SK-N-SH (cell line): ENCODE measurements at regions not wholly inside any gene's neighbourhood (a gene's known extent, or its start where the extent isn't known, plus 50 kb on each side); places are given as distances from the start of the nearest gene placed in this dataset.

ENCODE experiments used
- CTCF ChIA-PET: fragments of 300-600, 350-600 bp; formaldehyde crosslinking; extraction: SDS; loops from one replicate; lab custom pipeline; 2021; lab: Yijun Ruan, JAX
- POLR2A ChIA-PET: fragments of 350-600 bp; sonication (Branson Sonifier 250); formaldehyde crosslinking; extraction: SDS; loops from one replicate; lab custom pipeline; 2020; ENCODE audit warnings: antibody characterized with exemption, inconsistent platforms; lab: Yijun Ruan, JAX
- DNase-seq: peaks from one replicate; pipeline ENCODE4 v3.0.0; 2012
- H2AFZ ChIP-seq: fragments of 200-600 bp; sonication (generic); 2 replicates; pipeline ENCODE4 v1.8.1; 2016; ENCODE audit warnings: antibody characterized with exemption, mild to moderate bottlenecking, low read depth
- H3F3A ChIP-seq: fragments of 200-600 bp; sonication (generic); replicated peaks from 2 replicates; pipeline ENCODE3; 2016; ENCODE audit warnings: antibody characterized with exemption, mild to moderate bottlenecking; ENCODE audit not compliant: insufficient read depth
- H3K27ac ChIP-seq, 2 experiments: fragments of 200-500 bp in 1 of 2; fragments of 200-600 bp in 1 of 2; sonication (Bioruptor generic) in 1 of 2; sonication (generic), shearing (Covaris generic) in 1 of 2; 2 replicates each; pipeline versions ENCODE4 v1.5.1 to v1.6.1; 2014 to 2016; ENCODE audit warnings: low read depth in 2 of 2, inconsistent platforms in 1 of 2, low read length in 1 of 2, mild to moderate bottlenecking in 1 of 2, mixed read lengths in 1 of 2
- H3K27me3 ChIP-seq: fragments of 200-600 bp; sonication (generic), shearing (Covaris generic); 2 replicates; pipeline ENCODE4 v1.6.1; 2016; ENCODE audit warnings: mixed run types; ENCODE audit not compliant: insufficient read depth
- H3K36me3 ChIP-seq, 2 experiments: fragments of 200-500 bp in 1 of 2; fragments of 200-600 bp in 1 of 2; sonication (Bioruptor generic) in 1 of 2; sonication (generic) in 1 of 2; replicated peaks in 1 of 2; 2 replicates each; pipeline versions ENCODE3 to v1.5.1; 2014 to 2016; ENCODE audit warnings: low read length in 1 of 2, mild to moderate bottlenecking in 1 of 2; ENCODE audit not compliant: insufficient read depth in 2 of 2, control insufficient read depth in 1 of 2
- H3K4me1 ChIP-seq, 2 experiments: fragments of 200-500 bp in 1 of 2; fragments of 200-600 bp in 1 of 2; sonication (Bioruptor generic) in 1 of 2; sonication (generic), shearing (Covaris generic) in 1 of 2; 2 replicates each; pipeline versions ENCODE4 v1.5.1 to v1.6.1; 2014 to 2016; ENCODE audit warnings: low read depth in 1 of 2, low read length in 1 of 2, mixed run types in 1 of 2; ENCODE audit not compliant: insufficient read depth in 2 of 2, control insufficient read depth in 1 of 2
- H3K4me2 ChIP-seq: fragments of 200-600 bp; sonication (generic), shearing (Covaris generic); 2 replicates; pipeline ENCODE4 v1.6.1; 2017; ENCODE audit warnings: mixed run types
- H3K4me3 ChIP-seq, 2 experiments: fragments of 200-500 bp in 1 of 2; fragments of 200-600 bp in 1 of 2; sonication (Bioruptor generic) in 1 of 2; sonication (generic), shearing (Covaris generic) in 1 of 2; 2 replicates each; pipeline versions ENCODE4 v1.5.1 to v1.8.1; 2014 to 2016; ENCODE audit warnings: low read depth in 2 of 2, inconsistent platforms in 1 of 2, low read length in 1 of 2, mild to moderate bottlenecking in 1 of 2, mixed read lengths in 1 of 2, moderate library complexity in 1 of 2
- H3K79me2 ChIP-seq: fragments of 200-600 bp; sonication (generic); 2 replicates; pipeline ENCODE4 v1.8.1; 2017; ENCODE audit warnings: mild to moderate bottlenecking; ENCODE audit not compliant: insufficient read depth
- H3K9ac ChIP-seq: fragments of 200-600 bp; sonication (generic); 2 replicates; pipeline ENCODE4 v1.6.1; 2017; ENCODE audit warnings: mixed run types
- H3K9me2 ChIP-seq: fragments of 200-600 bp; sonication (generic); 2 replicates; pipeline ENCODE4 v1.6.1; 2017; ENCODE audit warnings: mixed run types
- H3K9me3 ChIP-seq: fragments of 200-600 bp; sonication (generic); 2 replicates; pipeline ENCODE4 v1.6.1; 2017; ENCODE audit warnings: mixed run types, mild to moderate bottlenecking, moderate library complexity
- H4K20me1 ChIP-seq: fragments of 200-600 bp; sonication (generic); 2 replicates; pipeline ENCODE4 v1.6.1; 2017; ENCODE audit warnings: mild to moderate bottlenecking, mixed run types; ENCODE audit not compliant: insufficient read depth
- CHD2 ChIP-seq: fragments of 150-350 bp; IDR thresholded peaks from 2 replicates; pipeline ENCODE4 v1.6.1; 2018; ENCODE audit warnings: low read length; ENCODE audit not compliant: partially characterized antibody
- CTCF ChIP-seq: fragments of 200-600 bp; sonication (generic); IDR thresholded peaks from 2 replicates; pipeline ENCODE4 v1.6.1; 2017; ENCODE audit warnings: antibody characterized with exemption, mild to moderate bottlenecking, moderate library complexity
- ELF1 ChIP-seq: IDR thresholded peaks from 2 replicates; pipeline ENCODE4 v1.4.0; 2012
- EP300 ChIP-seq, 2 experiments: IDR thresholded peaks; 2 replicates each; pipeline versions ENCODE4 v1.4.0 to v1.6.1; 2012; ENCODE audit warnings: borderline replicate concordance in 1 of 2, low read depth in 1 of 2, low read length in 1 of 2
- EZH2phosphoT487 ChIP-seq: fragments of 200-600 bp; sonication (generic); IDR thresholded peaks from 2 replicates; pipeline ENCODE4 v1.6.1; 2017; ENCODE audit warnings: low read depth, mixed run types, mild to moderate bottlenecking, antibody characterized with exemption, moderate library complexity, borderline replicate concordance
- FOXJ3 ChIP-seq: sonication (generic); formaldehyde crosslinking; IDR thresholded peaks from 2 replicates; pipeline ENCODE4 v1.5.1; 2020; ENCODE audit warnings: mild to moderate bottlenecking, missing genetic modification reagents
- GATA2 ChIP-seq: sonication (generic); formaldehyde crosslinking; IDR thresholded peaks from 2 replicates; pipeline ENCODE4 v1.5.0; 2020; ENCODE audit warnings: mild to moderate bottlenecking, missing genetic modification reagents
- JUND ChIP-seq: IDR thresholded peaks from 2 replicates; pipeline ENCODE4 v1.4.0; 2012
- MEF2A ChIP-seq: IDR thresholded peaks from 2 replicates; pipeline ENCODE4 v1.4.0; 2012; ENCODE audit warnings: low read depth, borderline replicate concordance
- MXI1 ChIP-seq: IDR thresholded peaks from 2 replicates; pipeline ENCODE4 v1.6.1; 2012; ENCODE audit warnings: mild to moderate bottlenecking, low read depth, low read length, improper control_type of control experiment
- POLR2AphosphoS5 ChIP-seq: IDR thresholded peaks from 2 replicates; pipeline ENCODE4 v1.6.1; 2012; ENCODE audit warnings: low read depth, low read length
- RCOR1 ChIP-seq: fragments of 150-350 bp; IDR thresholded peaks from 2 replicates; pipeline ENCODE4 v1.6.1; 2017; ENCODE audit warnings: antibody characterized with exemption, low read length
- RFX5 ChIP-seq: IDR thresholded peaks from 2 replicates; pipeline ENCODE4 v1.6.1; 2012; ENCODE audit warnings: mild to moderate bottlenecking, improper control_type of control experiment, low read length
- SMC3 ChIP-seq: IDR thresholded peaks from 2 replicates; pipeline ENCODE4 v1.6.1; 2012; ENCODE audit warnings: low read depth, low read length, improper control_type of control experiment
- TAF1 ChIP-seq: IDR thresholded peaks from 2 replicates; pipeline ENCODE4 v1.6.1; 2012; ENCODE audit warnings: low read depth, mild to moderate bottlenecking, low read length, moderate library complexity, borderline replicate concordance
- TCF12 ChIP-seq: IDR thresholded peaks from 2 replicates; pipeline ENCODE4 v1.4.0; 2012
- USF1 ChIP-seq: IDR thresholded peaks from 2 replicates; pipeline ENCODE4 v1.4.0; 2012; ENCODE audit warnings: low read depth, borderline replicate concordance
- WGBS: methylation state at CpG from one replicate; pipeline ENCODE4 v1.1.6; 2017; ENCODE audit warnings: low lambda C conversion rate; 5-methylcytosine and 5-hydroxymethylcytosine counted together
- TF ChIP-seq, protein P1 (sequence below): IDR thresholded peaks from 2 replicates; pipeline ENCODE4; 2012
- TF ChIP-seq, protein P2 (sequence below): IDR thresholded peaks from 2 replicates; pipeline ENCODE4 v1.4.0; 2012; ENCODE audit warnings: low read depth

DNA sequence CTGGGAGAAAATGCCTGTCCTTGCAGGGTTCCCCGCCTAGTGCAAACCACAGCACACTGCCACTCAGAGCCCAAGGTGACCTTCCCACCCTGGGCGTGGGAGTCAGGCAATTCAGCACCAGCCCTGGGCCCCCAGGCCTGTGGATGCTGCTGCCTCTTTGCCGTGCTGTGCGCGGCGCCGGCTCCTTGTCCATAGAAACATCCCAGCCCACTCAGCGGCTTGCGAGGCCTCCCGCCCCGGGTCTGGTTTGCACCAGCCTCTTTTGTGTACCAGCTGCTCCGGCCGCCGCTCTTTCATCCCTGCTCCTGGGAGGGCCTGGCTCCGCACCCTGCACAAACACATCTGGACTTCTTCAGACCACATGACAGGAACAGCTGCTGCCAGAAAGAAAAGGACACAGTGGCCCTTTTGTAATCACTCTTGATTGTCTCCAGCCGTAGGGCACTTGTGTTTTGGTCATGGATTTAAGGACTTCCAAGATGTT is 75.4 kb upstream of the SDK2 start (continued):
- TF ChIP-seq TAF1 (no peak), CHD2 (peak; percentile 85), CTCF (no peak)

DNA sequence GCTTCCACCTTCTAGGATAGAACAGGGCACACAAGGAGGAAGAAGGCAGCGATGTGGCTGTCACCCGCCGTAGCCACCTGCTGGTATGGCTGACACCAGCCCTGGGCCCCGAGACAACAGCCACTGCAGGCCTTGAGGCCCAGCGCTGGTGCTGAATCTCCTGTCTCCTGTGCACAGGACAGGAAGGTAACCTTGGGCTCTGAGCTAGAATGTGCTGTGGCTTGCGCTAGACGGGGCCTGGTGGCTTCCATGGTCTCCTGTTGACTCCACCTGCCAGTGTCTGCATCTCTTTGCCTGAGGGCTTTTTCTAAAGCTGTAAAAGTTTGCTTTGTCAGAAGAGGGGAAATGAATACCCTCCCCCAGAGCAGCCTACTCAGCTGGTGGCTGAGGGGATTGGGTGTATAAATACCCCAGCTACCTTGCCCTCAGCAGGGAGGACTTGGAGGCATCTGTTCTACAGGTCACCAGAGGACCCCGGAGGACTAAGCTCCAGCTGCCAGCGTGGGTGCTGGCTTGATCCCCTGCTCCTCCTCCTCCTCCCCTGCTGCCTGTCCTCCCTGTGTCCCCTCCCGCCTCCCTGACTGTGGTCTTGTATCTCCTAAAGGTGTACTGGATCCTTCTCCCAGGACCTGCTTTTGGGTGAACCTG is 76.1 kb upstream of the SDK2 start:
- Histone ChIP-seq H3K9ac (no peak overlapping the region), H3K79me2 (no peaks in the 10 kb centered on the region), H3F3A (no peaks in the 10 kb centered on the region), H3K9me3 (peaks cover 7% of the 10 kb centered on the region; the same call in 1 of the 2 replicates), H2AFZ (no peak overlapping the region), H3K36me3 (no peaks in the 10 kb centered on the region), H3K27me3 (no peaks in the 10 kb centered on the region), H4K20me1 (no peaks in the 10 kb centered on the region), H3K4me2 (no peak overlapping the region), H3K9me2 (no peaks in the 10 kb centered on the region), H3K4me1 (peaks cover 0 to 49% of the 10 kb centered on the region in 2 experiments; a peak in 1 of 4 replicates), H3K27ac (peak overlapping the region in 1 of 2 experiments; percentile 95; a peak in 2 of 4 replicates), H3K4me3 (no peak overlapping the region)
- TF ChIP-seq SMC3 (peak; percentile 6; the same call in 1 of the 2 replicates), MXI1 (0 out of 2 replicates have a peak, but pooled peaks have one; percentile 54), EP300 (IDR thresholded peaks at IDR 0.05; ENCODE audit: borderline replicate concordance in 1 of 2, low read depth in 1 of 2, low read length in 1 of 2) (no peak)
- CTCF ChIA-PET: interaction anchor here (0.6 to 4.8 kb wide), 11 partner anchors 9 to 479 kb away, joined by 3 to 49 read pairs (median 4); no protein-coding TSS in a partner anchor
- WGBS: 31% methylated on average over 7 of the region's 10 CpGs
- no peak for DNase-seq
- POLR2A ChIA-PET: interaction anchor here (0.6 to 1.8 kb wide), 5 partner anchors 29 to 287 kb away, joined by 3 to 8 read pairs (median 3); no protein-coding TSS in a partner anchor

GRCh38 chr17:73722165-73722564 is 77.9 kb upstream of the SDK2 start:
- no peak overlapping the region for H3K9ac ChIP-seq
- peak; percentile 62 for DNase-seq
- no peak overlapping the region for H2AFZ ChIP-seq
- H3K4me3 ChIP-seq: no peak overlapping the region
- CTCF ChIA-PET: interaction anchor here (0.5 to 4.7 kb wide), 4 partner anchors 11 to 293 kb away, joined by 3 to 38 read pairs (median 12); no protein-coding TSS in a partner anchor
- 45% methylated on average over 6 of the region's 6 CpGs for WGBS
- no peaks in the 10 kb centered on the region for H3F3A ChIP-seq
- no peaks in the 10 kb centered on the region for H3K9me2 ChIP-seq
- peak overlapping the region in 1 of 2 experiments; percentile 31; a peak in 1 of 4 replicates for H3K27ac ChIP-seq
- H3K36me3 ChIP-seq: no peaks in the 10 kb centered on the region
- peaks cover 0 to 49% of the 10 kb centered on the region in 2 experiments; a peak in 1 of 4 replicates for H3K4me1 ChIP-seq
- H3K4me2 ChIP-seq: no peak overlapping the region
- H4K20me1 ChIP-seq: no peaks in the 10 kb centered on the region
- POLR2A ChIA-PET: interaction anchor here (1.1 to 1.9 kb wide), 2 partner anchors 10 to 49 kb away, joined by 4 to 5 read pairs; no protein-coding TSS in a partner anchor
- peaks cover 7% of the 10 kb centered on the region; the same call in 1 of the 2 replicates for H3K9me3 ChIP-seq
- H3K79me2 ChIP-seq: no peaks in the 10 kb centered on the region
- H3K27me3 ChIP-seq: no peaks in the 10 kb centered on the region
- TF ChIP-seq EZH2phosphoT487 (no peak), GATA2 (CRISPR knock-in tag) (peak; percentile 64), ELF1 (no peak), FOXJ3 (peak; percentile 55), EP300 (IDR thresholded peaks at IDR 0.05; ENCODE audit: borderline replicate concordance in 1 of 2, low read depth in 1 of 2, low read length in 1 of 2) (peak in 1 of 2 experiments; percentile 86; a peak in 2 of 4 replicates), USF1 (no peak), TCF12 (no peak), MEF2A (no peak), JUND (no peak), RFX5 (no peak), POLR2AphosphoS5 (no peak), RCOR1 (peak; percentile 56; the same call in 1 of the 2 replicates)
- TF ChIP-seq, protein P1, sequence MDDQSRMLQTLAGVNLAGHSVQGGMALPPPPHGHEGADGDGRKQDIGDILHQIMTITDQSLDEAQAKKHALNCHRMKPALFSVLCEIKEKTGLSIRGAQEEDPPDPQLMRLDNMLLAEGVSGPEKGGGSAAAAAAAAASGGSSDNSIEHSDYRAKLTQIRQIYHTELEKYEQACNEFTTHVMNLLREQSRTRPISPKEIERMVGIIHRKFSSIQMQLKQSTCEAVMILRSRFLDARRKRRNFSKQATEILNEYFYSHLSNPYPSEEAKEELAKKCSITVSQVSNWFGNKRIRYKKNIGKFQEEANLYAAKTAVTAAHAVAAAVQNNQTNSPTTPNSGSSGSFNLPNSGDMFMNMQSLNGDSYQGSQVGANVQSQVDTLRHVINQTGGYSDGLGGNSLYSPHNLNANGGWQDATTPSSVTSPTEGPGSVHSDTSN: no peak
- TF ChIP-seq, protein P2, sequence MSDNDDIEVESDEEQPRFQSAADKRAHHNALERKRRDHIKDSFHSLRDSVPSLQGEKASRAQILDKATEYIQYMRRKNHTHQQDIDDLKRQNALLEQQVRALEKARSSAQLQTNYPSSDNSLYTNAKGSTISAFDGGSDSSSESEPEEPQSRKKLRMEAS: no peak
